ENCODE measurements at regions not wholly inside any gene's neighbourhood (a gene's known extent, or its start where the extent isn't known, plus 50 kb on each side); places are given as distances from the start of the nearest gene placed in this dataset.

DNA sequence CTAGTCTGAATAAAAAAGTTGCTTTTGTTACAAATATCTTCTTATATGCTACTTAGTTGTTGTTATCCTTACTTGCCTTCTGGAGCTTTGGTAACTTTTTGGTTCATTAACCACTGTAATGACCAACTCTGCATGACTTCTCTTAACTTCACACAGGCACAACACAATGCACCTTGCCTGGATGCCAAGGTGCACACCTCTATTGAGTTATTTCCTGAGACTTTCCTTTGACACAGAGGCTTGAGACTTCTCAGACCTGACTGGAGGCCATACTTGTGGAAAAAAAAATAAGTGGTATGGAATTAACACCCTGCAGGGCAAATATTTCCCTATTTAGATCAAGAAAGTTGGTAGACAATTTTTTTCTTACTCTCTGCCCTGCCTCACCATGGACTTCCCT, 1925.6 kb downstream of the EFNA5 start:
- Histone ChIP-seq H2AFZ (ENCODE audit: low read depth, low read length) (no peak overlapping the region), H4K20me1 (ENCODE audit: insufficient read depth, low read length) (no peaks in the 10 kb centered on the region), H3K9me3 (ENCODE audit: insufficient read depth, low read depth, low read length) (no peaks in the 10 kb centered on the region), H3K27ac (ENCODE audit: low read depth, low read length) (no peak overlapping the region), H3K79me2 (ENCODE audit: insufficient read depth, low read length) (no peaks in the 10 kb centered on the region), H3K4me2 (ENCODE audit: low read length) (no peak overlapping the region), H3K4me3 (ENCODE audit: insufficient read depth, low read depth, low read length) (no peak overlapping the region), H3K4me1 (ENCODE audit: insufficient read depth, low read length) (no peaks in the 10 kb centered on the region), H3K9ac (ENCODE audit: low read length) (no peak overlapping the region), H3K27me3 (ENCODE audit: insufficient read depth, low read length) (no peaks in the 10 kb centered on the region), H3K36me3 (ENCODE audit: insufficient read depth, low read length) (no peaks in the 10 kb centered on the region)
- no peaks in the 10 kb centered on the region for H3K4me1 Mint-ChIP-seq (ENCODE audit: low read depth, unreplicated experiment)
- FAIRE-seq: no peak
- no peak overlapping the region for H3K4me3 Mint-ChIP-seq (ENCODE audit: unreplicated experiment)
- no peaks in the 10 kb centered on the region for H3K36me3 Mint-ChIP-seq (ENCODE audit: low read depth, unreplicated experiment)
- no peaks in the 10 kb centered on the region for H3K27me3 Mint-ChIP-seq (ENCODE audit: low read depth, unreplicated experiment)
- no peak for DNase-seq (ENCODE audit: low read depth)
- H3K9me3 Mint-ChIP-seq (ENCODE audit: unreplicated experiment): no peaks in the 10 kb centered on the region
- H3K27ac Mint-ChIP-seq (ENCODE audit: unreplicated experiment): no peak overlapping the region
- no peak for TF ChIP-seq EZH2 (IDR thresholded peaks at IDR 0.05; ENCODE audit: insufficient read depth, low read length)
- TF ChIP-seq CTCF (IDR thresholded peaks at IDR 0.05; ENCODE audit: insufficient read depth, low read depth, low read length): no peak

DNA sequence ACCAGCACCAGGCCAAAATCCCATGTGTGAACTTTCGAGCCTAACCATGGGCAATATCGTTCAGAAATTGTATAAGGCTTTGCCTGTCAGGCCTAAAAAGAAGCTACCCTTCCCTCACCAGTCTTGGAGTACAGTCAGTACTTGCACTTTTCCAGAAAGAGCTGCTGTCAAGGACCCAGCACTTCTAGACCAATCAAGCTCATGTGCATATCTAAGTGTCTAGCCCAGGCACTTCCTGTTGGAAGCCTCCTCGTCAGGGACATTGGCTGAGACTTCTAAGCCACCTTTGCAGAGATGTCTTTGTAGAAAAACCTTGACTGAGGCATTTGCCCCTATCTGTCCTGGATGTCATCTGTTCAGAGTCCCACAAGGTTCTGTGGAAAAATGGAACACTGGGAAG, 1930.5 kb downstream of the EFNA5 start:
- DNase-seq (ENCODE audit: low read depth) (no peak), FAIRE-seq (no peak)
- Histone ChIP-seq H3K27ac (ENCODE audit: low read depth, low read length) (no peak overlapping the region), H3K9ac (ENCODE audit: low read length) (no peak overlapping the region), H3K9me3 (ENCODE audit: insufficient read depth, low read depth, low read length) (no peaks in the 10 kb centered on the region), H3K79me2 (ENCODE audit: insufficient read depth, low read length) (no peaks in the 10 kb centered on the region), H3K36me3 (ENCODE audit: insufficient read depth, low read length) (no peaks in the 10 kb centered on the region), H2AFZ (ENCODE audit: low read depth, low read length) (no peak overlapping the region), H4K20me1 (ENCODE audit: insufficient read depth, low read length) (no peaks in the 10 kb centered on the region), H3K4me1 (ENCODE audit: insufficient read depth, low read length) (no peaks in the 10 kb centered on the region), H3K4me3 (ENCODE audit: insufficient read depth, low read depth, low read length) (no peak overlapping the region), H3K4me2 (ENCODE audit: low read length) (no peak overlapping the region), H3K27me3 (ENCODE audit: insufficient read depth, low read length) (no peaks in the 10 kb centered on the region)
- Mint-ChIP-seq H3K9me3 (ENCODE audit: unreplicated experiment) (no peaks in the 10 kb centered on the region), H3K4me1 (ENCODE audit: low read depth, unreplicated experiment) (no peaks in the 10 kb centered on the region), H3K4me3 (ENCODE audit: unreplicated experiment) (no peak overlapping the region), H3K27ac (ENCODE audit: unreplicated experiment) (no peak overlapping the region), H3K36me3 (ENCODE audit: low read depth, unreplicated experiment) (no peaks in the 10 kb centered on the region), H3K27me3 (ENCODE audit: low read depth, unreplicated experiment) (no peaks in the 10 kb centered on the region)
- TF ChIP-seq EZH2 (IDR thresholded peaks at IDR 0.05; ENCODE audit: insufficient read depth, low read length): no peak
- no peak for TF ChIP-seq CTCF (IDR thresholded peaks at IDR 0.05; ENCODE audit: insufficient read depth, low read depth, low read length)

- Histone ChIP-seq H2AFZ (ENCODE audit: low read depth, low read length) (no peak overlapping the region), H3K4me2 (ENCODE audit: low read length) (no peak overlapping the region), H3K36me3 (ENCODE audit: insufficient read depth, low read length) (no peaks in the 10 kb centered on the region), H3K27me3 (ENCODE audit: insufficient read depth, low read length) (no peaks in the 10 kb centered on the region), H3K27ac (ENCODE audit: low read depth, low read length) (no peak overlapping the region), H3K4me3 (ENCODE audit: insufficient read depth, low read depth, low read length) (no peak overlapping the region), H3K9me3 (ENCODE audit: insufficient read depth, low read depth, low read length) (no peaks in the 10 kb centered on the region), H3K4me1 (ENCODE audit: insufficient read depth, low read length) (no peaks in the 10 kb centered on the region), H3K79me2 (ENCODE audit: insufficient read depth, low read length) (no peaks in the 10 kb centered on the region), H4K20me1 (ENCODE audit: insufficient read depth, low read length) (no peaks in the 10 kb centered on the region), H3K9ac (ENCODE audit: low read length) (no peak overlapping the region)
- H3K4me1 Mint-ChIP-seq (ENCODE audit: low read depth, unreplicated experiment): no peaks in the 10 kb centered on the region
- no peaks in the 10 kb centered on the region for H3K9me3 Mint-ChIP-seq (ENCODE audit: unreplicated experiment)
- H3K27ac Mint-ChIP-seq (ENCODE audit: unreplicated experiment): no peak overlapping the region
- H3K36me3 Mint-ChIP-seq (ENCODE audit: low read depth, unreplicated experiment): no peaks in the 10 kb centered on the region
- H3K27me3 Mint-ChIP-seq (ENCODE audit: low read depth, unreplicated experiment): no peaks in the 10 kb centered on the region
- no peak for FAIRE-seq
- no peak for DNase-seq (ENCODE audit: low read depth)
- TF ChIP-seq EZH2 (IDR thresholded peaks at IDR 0.05; ENCODE audit: insufficient read depth, low read length): no peak
- no peak for TF ChIP-seq CTCF (IDR thresholded peaks at IDR 0.05; ENCODE audit: insufficient read depth, low read depth, low read length)
- H3K4me3 Mint-ChIP-seq (ENCODE audit: unreplicated experiment): no peak overlapping the region
Observed at GRCh38 chr5:105739732-105740131, 1931.0 kb downstream of the EFNA5 start.

Measured in astrocyte (in vitro differentiated cells and primary cell).